Skeletal muscle tissue (tissue), 3 donors: ENCODE measurements at regions not wholly inside any gene's neighbourhood (a gene's known extent, or its start where the extent isn't known, plus 50 kb on each side); places are given as distances from the start of the nearest gene placed in this dataset.

ENCODE experiments used
- H3K27ac ChIP-seq: one replicate; pipeline ENCODE4 v1.7.0; 2013; ENCODE audit warnings: mild to moderate bottlenecking, low read depth, low read length, inconsistent platforms
- H3K27me3 ChIP-seq, 3 donors: one replicate each; pipeline ENCODE4 v1.7.0; 2013; ENCODE audit warnings: low read length in 3 of 3; ENCODE audit not compliant: control insufficient read depth in 3 of 3, insufficient read depth in 3 of 3
- H3K36me3 ChIP-seq, 3 donors: one replicate each; pipeline ENCODE4 v1.7.0; 2013; ENCODE audit warnings: low read length in 3 of 3; ENCODE audit not compliant: control insufficient read depth in 3 of 3, insufficient read depth in 3 of 3
- H3K4me1 ChIP-seq, 3 donors: one replicate each; pipeline ENCODE4 v1.7.0; 2013; ENCODE audit warnings: low read length in 3 of 3, mild to moderate bottlenecking in 3 of 3; ENCODE audit not compliant: control insufficient read depth in 3 of 3, insufficient read depth in 3 of 3
- H3K4me3 ChIP-seq, 3 donors: one replicate each; pipeline ENCODE4 v1.7.0; 2013; ENCODE audit warnings: low read length in 3 of 3
- H3K9ac ChIP-seq, 3 donors: one replicate each; pipeline ENCODE4 v1.7.0; 2013; ENCODE audit warnings: low read length in 3 of 3, mild to moderate bottlenecking in 3 of 3, moderate library complexity in 2 of 3, low read depth in 1 of 3
- H3K9me3 ChIP-seq, 3 donors: one replicate each; pipeline ENCODE4 v1.7.0; 2013; ENCODE audit warnings: low read length in 3 of 3; ENCODE audit not compliant: control insufficient read depth in 3 of 3
- donor health status: Osteomylitis.

DNA sequence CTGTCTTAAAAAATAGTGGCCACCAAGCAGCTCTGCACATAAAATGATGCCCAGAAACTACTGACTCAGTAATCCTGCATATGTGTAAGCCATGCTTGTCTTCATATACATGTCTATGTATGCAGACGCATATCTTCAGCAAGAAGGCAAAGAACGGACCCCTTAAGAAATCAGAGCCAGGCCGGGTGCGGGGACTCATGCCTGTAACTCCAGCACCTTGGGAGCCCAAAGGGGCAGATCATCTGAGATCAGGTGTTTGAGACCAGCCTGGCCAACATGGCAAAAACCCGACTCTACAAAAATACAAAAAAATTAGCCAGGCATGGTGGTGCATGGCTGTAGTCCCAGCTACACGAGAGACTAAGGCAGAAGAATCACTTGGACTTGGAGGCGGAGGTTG lies 295.0 kb downstream of the TCERG1L start:
- Histone ChIP-seq H3K27ac (no peak overlapping the region), H3K4me1 (no peaks in the 10 kb centered on the region), H3K9ac (no peak overlapping the region), H3K4me3 (no peak overlapping the region), H3K36me3 (no peaks in the 10 kb centered on the region), H3K27me3 (peaks cover 0 to 9% (median 0%) of the 10 kb centered on the region in 3 donors), H3K9me3 (no peaks in the 10 kb centered on the region)

DNA sequence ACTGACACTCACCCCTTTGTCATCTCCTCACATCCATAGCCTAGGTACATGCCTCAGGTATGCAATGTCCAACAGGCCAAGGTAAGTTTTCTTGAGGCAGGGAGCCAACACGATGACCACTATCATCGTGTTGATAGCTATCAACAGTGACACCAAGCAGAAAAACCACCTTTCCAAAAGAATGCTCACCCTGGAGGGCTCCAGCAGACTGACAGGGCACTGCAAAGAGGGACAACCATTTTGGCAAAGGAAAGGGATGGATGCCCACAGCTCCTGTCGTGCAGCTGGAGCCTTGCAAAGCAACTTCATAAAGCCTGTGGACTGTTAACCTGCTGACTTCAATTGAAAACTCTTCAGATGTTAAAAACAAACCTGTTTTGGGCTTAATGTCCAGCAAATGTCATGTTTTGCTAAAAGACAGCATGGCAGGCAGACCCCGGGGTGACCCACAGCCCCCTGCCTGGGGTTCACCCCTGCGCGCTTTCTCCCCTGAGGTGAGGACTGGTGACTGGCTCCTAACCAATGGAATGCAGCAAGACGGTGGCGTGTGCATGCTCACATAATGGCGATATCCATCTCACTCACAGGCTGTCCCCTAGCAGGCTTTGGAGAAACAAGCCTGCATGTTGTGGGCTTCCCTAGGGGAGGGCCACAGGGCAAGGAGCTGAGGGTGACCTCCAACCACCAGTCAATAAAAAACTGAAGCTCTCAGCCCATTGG lies 293.8 kb downstream of the TCERG1L start:
- H3K27ac ChIP-seq, result no peak overlapping the region
- peaks cover 0 to 3% (median 0%) of the 10 kb centered on the region in 3 donors for H3K4me1 ChIP-seq
- no peak overlapping the region for H3K9ac ChIP-seq
- H3K4me3 ChIP-seq, result no peak overlapping the region
- no peaks in the 10 kb centered on the region for H3K36me3 ChIP-seq
- H3K9me3 ChIP-seq, result no peaks in the 10 kb centered on the region
- peaks cover 8 to 20% (median 11%) of the 10 kb centered on the region in 3 donors for H3K27me3 ChIP-seq

DNA sequence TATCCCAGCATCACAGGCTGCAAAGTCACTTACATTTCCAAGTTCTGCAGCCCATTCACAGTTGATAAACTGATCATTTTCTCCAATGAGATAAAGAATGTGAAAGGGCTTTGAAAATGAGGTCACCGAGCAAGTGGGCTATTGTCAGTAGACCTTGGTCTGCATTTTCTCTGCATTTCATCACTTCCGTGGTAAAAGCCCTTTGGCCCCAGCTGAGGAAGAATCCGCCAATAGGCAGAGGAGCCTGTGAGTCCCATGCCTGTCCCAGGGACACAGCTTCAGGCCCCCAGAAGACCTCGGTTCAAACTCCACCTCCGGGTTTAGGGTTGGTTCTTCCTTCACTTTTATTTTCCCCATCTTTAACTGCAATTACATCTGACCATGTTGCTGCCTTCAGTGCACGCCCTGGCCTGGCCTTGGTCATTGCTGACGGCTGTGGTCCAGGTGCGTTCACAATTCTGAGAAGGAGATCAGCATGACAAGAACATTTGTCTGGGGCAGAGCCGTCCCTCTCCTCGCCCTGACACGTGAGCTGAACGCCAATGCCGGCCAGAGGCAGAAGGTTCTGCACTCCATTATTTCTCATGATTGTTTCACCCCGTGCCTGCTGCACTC lies 292.5 kb downstream of the TCERG1L start:
- peaks cover 0 to 8% (median 0%) of the 10 kb centered on the region in 3 donors for H3K4me1 ChIP-seq
- H3K27ac ChIP-seq, result no peak overlapping the region
- H3K27me3 ChIP-seq, result peaks cover 11 to 25% (median 12%) of the 10 kb centered on the region in 3 donors
- no peak overlapping the region for H3K4me3 ChIP-seq
- H3K9ac ChIP-seq, result no peak overlapping the region
- H3K36me3 ChIP-seq, result no peaks in the 10 kb centered on the region
- no peaks in the 10 kb centered on the region for H3K9me3 ChIP-seq

DNA sequence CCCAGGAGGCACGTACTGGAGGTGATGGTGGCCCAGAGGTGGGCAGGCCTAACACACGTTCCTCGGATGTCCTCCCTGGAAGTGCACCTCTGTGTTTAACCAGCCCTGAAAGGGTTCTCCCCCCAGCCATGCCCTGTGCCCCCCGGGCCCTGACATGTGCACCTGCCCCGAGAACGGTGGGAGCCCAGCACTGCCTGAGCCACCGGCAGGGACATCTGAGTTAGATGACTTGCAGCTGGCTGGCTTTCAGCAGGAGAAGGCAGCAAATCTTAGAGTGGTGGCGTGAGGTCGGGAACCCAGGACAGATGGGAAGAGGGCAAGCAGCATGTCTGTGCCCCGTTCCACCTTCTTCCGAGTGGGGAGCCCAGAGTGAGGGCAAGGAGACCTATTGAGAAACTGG lies 291.8 kb downstream of the TCERG1L start:
- no peaks in the 10 kb centered on the region for H3K36me3 ChIP-seq
- no peak overlapping the region for H3K9ac ChIP-seq
- no peaks in the 10 kb centered on the region for H3K9me3 ChIP-seq
- H3K4me3 ChIP-seq, result no peak overlapping the region
- H3K4me1 ChIP-seq, result peaks cover 0 to 8% (median 0%) of the 10 kb centered on the region in 3 donors
- peaks cover 11 to 25% (median 12%) of the 10 kb centered on the region in 3 donors for H3K27me3 ChIP-seq
- H3K27ac ChIP-seq, result no peak overlapping the region

DNA sequence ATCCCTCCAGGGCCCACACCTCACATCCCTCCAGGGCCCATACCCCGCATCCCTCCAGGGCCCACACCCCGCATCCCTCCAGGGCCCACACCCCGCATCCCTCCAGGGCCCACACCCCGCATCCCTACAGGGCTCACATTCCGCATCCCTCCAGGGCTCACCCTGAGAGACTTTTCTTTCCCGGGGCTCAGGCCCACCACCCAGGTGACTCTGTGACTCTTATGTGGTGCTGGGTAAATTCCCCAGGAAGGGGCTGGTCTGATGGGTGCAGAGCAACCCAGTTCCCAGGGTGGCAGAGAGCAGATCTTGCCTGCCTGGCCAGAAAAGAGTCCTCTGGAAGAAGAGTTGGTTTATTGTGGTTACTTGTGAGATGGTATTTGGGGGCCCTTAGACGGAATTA lies 290.7 kb downstream of the TCERG1L start:
- H3K4me3 ChIP-seq, result no peak overlapping the region

DNA sequence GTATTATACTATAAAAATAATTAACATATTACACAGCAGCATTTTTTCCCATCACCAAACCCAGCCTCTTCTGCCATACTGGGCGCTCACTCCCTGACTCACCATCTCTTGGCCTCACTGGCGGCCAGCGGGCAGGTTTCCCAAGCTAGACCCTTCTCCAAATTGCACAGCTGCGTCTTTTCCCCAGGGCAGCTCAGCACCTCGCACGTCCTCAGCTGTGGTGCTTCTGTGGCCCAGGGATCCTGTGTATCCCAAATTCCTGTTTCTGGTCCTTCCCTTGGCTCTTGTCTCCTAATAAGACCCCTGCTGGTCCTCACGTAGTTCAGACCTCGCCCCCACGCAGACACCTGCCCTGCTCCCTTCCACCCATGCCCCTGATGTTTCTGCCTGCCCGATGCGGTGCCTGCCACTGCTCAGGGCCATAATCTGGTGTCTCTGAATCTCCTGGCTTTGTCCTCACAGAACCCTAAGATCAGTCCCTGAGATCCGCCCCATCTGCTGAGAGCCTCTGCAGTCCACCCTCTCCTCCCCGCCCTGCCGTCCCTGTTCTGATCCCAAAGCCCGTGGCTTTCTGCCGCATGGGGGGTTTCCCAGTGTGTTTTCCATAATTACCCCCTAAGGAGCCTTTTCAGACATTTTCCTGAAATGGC lies 290.1 kb downstream of the TCERG1L start:
- Histone ChIP-seq H3K27me3 (peaks cover 11 to 25% (median 12%) of the 10 kb centered on the region in 3 donors), H3K9ac (no peak overlapping the region)

More for the DNA sequence above, 290.7 kb downstream of the TCERG1L start:
- Histone ChIP-seq H3K27ac (no peak overlapping the region), H3K9me3 (no peaks in the 10 kb centered on the region), H3K36me3 (no peaks in the 10 kb centered on the region), H3K4me1 (peaks cover 0 to 8% (median 0%) of the 10 kb centered on the region in 3 donors), H3K27me3 (peaks cover 11 to 25% (median 12%) of the 10 kb centered on the region in 3 donors), H3K9ac (no peak overlapping the region)

DNA sequence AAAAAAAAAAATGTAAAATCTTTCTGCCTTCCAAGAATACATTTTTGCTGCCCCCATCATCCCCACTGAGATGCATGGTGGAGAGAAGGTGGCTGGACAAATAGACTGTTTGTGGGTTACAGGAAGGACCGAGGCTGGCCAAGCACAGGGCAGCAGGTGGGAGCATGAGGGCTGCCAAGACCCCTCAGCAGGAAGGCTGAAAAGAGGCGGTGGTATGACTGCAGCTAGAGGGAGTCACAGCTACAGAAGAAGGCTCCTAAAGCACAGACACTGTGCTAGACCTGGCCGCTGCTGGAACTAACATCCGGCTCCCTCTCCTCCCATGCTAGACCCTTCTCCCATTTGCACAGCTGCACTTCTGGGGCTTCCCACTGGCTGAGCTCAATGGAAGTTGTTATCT lies 289.6 kb downstream of the TCERG1L start:
- H3K36me3 ChIP-seq, result no peaks in the 10 kb centered on the region
- H3K4me3 ChIP-seq, result no peak overlapping the region
- H3K9ac ChIP-seq, result no peak overlapping the region
- H3K27ac ChIP-seq, result no peak overlapping the region
- no peaks in the 10 kb centered on the region for H3K9me3 ChIP-seq
- H3K4me1 ChIP-seq, result peaks cover 0 to 8% (median 0%) of the 10 kb centered on the region in 3 donors
- H3K27me3 ChIP-seq, result peaks cover 11 to 25% (median 12%) of the 10 kb centered on the region in 3 donors

More for the DNA sequence above, 290.1 kb downstream of the TCERG1L start:
- Histone ChIP-seq H3K4me3 (no peak overlapping the region), H3K4me1 (peaks cover 0 to 8% (median 0%) of the 10 kb centered on the region in 3 donors), H3K36me3 (no peaks in the 10 kb centered on the region), H3K9me3 (no peaks in the 10 kb centered on the region), H3K27ac (no peak overlapping the region)

DNA sequence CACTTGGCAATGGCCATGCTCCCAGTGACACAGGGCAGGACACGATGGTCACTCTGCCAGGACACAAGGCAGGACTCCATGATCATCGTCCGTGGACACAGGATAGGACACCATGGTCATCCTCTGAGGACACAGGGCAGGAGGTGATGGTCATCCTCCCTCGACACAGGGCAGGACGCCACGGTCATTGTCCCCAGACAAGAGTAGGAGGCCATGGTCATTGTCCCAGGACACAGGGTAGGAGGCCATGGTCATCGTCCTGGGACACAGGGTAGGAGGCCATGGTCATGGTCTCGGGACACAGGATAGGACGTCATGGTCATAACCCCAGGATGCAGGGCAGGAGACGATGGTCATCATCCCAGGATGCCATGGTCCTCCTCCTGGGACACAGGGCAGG lies 289.2 kb downstream of the TCERG1L start:
- peaks cover 11 to 25% (median 12%) of the 10 kb centered on the region in 3 donors for H3K27me3 ChIP-seq

DNA sequence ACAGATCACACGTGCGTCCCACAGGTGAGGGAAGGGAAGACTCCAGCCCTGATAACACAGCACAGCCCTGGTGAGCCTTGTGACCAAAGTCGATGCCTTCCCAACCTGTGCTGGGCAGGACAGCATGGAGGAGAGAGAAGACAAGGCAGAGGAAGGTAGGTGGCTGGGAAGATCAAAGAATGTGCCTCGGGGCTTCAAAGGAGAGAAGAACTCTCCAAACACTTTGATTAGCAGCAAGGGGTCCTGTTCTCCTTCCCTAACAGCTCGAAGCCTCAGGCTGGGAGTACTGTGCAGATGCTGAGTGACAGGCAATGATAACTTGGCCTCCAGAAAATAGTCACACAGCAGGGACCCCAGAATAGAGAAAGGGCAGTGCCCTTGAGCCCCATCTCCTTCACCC lies 288.5 kb downstream of the TCERG1L start:
- Histone ChIP-seq H3K4me1 (peaks cover 0 to 8% (median 0%) of the 10 kb centered on the region in 3 donors), H3K9me3 (no peaks in the 10 kb centered on the region), H3K9ac (no peak overlapping the region), H3K4me3 (no peak overlapping the region), H3K27ac (no peak overlapping the region), H3K36me3 (no peaks in the 10 kb centered on the region), H3K27me3 (peaks cover 11 to 25% (median 12%) of the 10 kb centered on the region in 3 donors)

More for the DNA sequence above, 289.2 kb downstream of the TCERG1L start:
- H3K27ac ChIP-seq, result no peak overlapping the region
- no peaks in the 10 kb centered on the region for H3K36me3 ChIP-seq
- no peak overlapping the region for H3K4me3 ChIP-seq
- H3K4me1 ChIP-seq, result peaks cover 0 to 8% (median 0%) of the 10 kb centered on the region in 3 donors
- no peaks in the 10 kb centered on the region for H3K9me3 ChIP-seq
- H3K9ac ChIP-seq, result no peak overlapping the region
